Middle frontal gyrus (tissue), 1 donor: ENCODE measurements at regions not wholly inside any gene's neighbourhood (a gene's known extent, or its start where the extent isn't known, plus 50 kb on each side); places are given as distances from the start of the nearest gene placed in this dataset.

Experiments
- DNase-seq: peaks from one replicate; pipeline ENCODE4 v3.0.0-alpha.2; 2015; ENCODE audit warnings: low spot score; ENCODE audit errors: extremely low spot score

GRCh38 chr7:95668504-95669018 is 72.2 kb upstream of the PDK4 start:
- no peak for DNase-seq

GRCh38 chr7:95662987-95663386 is 66.7 kb upstream of the PDK4 start:
- no peak for DNase-seq

- DNase-seq, result no peak
These were observed 63.7 kb upstream of the PDK4 start for GRCh38 chr7:95660023-95660434.

GRCh38 chr7:95658676-95659075 is 62.4 kb upstream of the PDK4 start:
- no peak for DNase-seq

- no peak for DNase-seq
These were observed 53.2 kb upstream of the PDK4 start for GRCh38 chr7:95649546-95649945.

- DNase-seq, result no peak
These were observed 50.0 kb upstream of the PDK4 start for GRCh38 chr7:95646350-95646749.
